Keratinocyte (primary cell): ENCODE measurements at regions not wholly inside any gene's neighbourhood (a gene's known extent, or its start where the extent isn't known, plus 50 kb on each side); places are given as distances from the start of the nearest gene placed in this dataset.

Source experiments
- DNase-seq: peaks from one replicate; pipeline ENCODE4 v3.0.0-alpha.2; 2011; ENCODE audit warnings: low read depth, missing footprints, low spot score
- FAIRE-seq: peaks from 2 replicates; lab custom pipeline; 2011; peaks lifted over from hg19 to GRCh38; lab: Jason Lieb, UNC
- H2AFZ ChIP-seq: 2 replicates; pipeline ENCODE4 v1.6.0; 2012; ENCODE audit warnings: low read length, control low read depth, inconsistent platforms; ENCODE audit not compliant: control insufficient read depth
- H3K27ac ChIP-seq: 2 replicates; pipeline ENCODE4 v1.5.1; 2011; ENCODE audit warnings: low read length; ENCODE audit not compliant: control insufficient read depth, insufficient read depth
- H3K27me3 ChIP-seq: 3 replicates; pipeline ENCODE4 v1.6.0; 2011; ENCODE audit warnings: low read length; ENCODE audit not compliant: control insufficient read depth, insufficient read depth; ENCODE audit errors: extremely low read depth
- H3K36me3 ChIP-seq, 2 experiments: 2 replicates in 1 of 2; 3 replicates in 1 of 2; pipeline ENCODE4 v1.5.1; 2011; ENCODE audit warnings: low read length in 2 of 2, mild to moderate bottlenecking in 1 of 2; ENCODE audit not compliant: control insufficient read depth in 2 of 2, insufficient read depth in 2 of 2; ENCODE audit errors: extremely low read depth in 1 of 2
- H3K4me1 ChIP-seq: 3 replicates; pipeline ENCODE4 v1.5.1; 2011; ENCODE audit warnings: low read length; ENCODE audit not compliant: control insufficient read depth, insufficient read depth; ENCODE audit errors: extremely low read depth
- H3K4me2 ChIP-seq: 3 replicates; pipeline ENCODE4 v1.6.0; 2011; ENCODE audit warnings: low read depth, low read length; ENCODE audit not compliant: control insufficient read depth, insufficient read depth; ENCODE audit errors: extremely low read depth
- H3K4me3 ChIP-seq, 3 experiments: fragments of 200-600 bp in 1 of 3; sonication (generic) in 1 of 3; 2 replicates in 2 of 3; 3 replicates in 1 of 3; pipeline ENCODE4 v1.5.1; 2011 to 2016; ENCODE audit warnings: low read length in 3 of 3, mild to moderate bottlenecking in 3 of 3, control low read depth in 2 of 3, inconsistent platforms in 1 of 3, low read depth in 1 of 3, mixed read lengths in 1 of 3, mixed run types in 1 of 3, moderate library complexity in 1 of 3; ENCODE audit not compliant: control insufficient read depth in 2 of 3, insufficient read depth in 2 of 3; ENCODE audit errors: extremely low read depth in 1 of 3
- H3K79me2 ChIP-seq: 2 replicates; pipeline ENCODE4 v1.6.0; 2012; ENCODE audit warnings: low read length; ENCODE audit not compliant: control insufficient read depth, insufficient read depth
- H3K9ac ChIP-seq: 3 replicates; pipeline ENCODE4 v1.6.0; 2011; ENCODE audit warnings: low read length; ENCODE audit not compliant: control insufficient read depth, insufficient read depth; ENCODE audit errors: extremely low read depth
- H3K9me1 ChIP-seq: 3 replicates; pipeline ENCODE4 v1.6.0; 2011; ENCODE audit warnings: low read length; ENCODE audit not compliant: control insufficient read depth, insufficient read depth; ENCODE audit errors: extremely low read depth
- H3K9me3 ChIP-seq: 2 replicates; pipeline ENCODE4 v1.5.1; 2012; ENCODE audit warnings: low read depth, low read length; ENCODE audit not compliant: control insufficient read depth
- H4K20me1 ChIP-seq: 3 replicates; pipeline ENCODE4 v1.6.0; 2011; ENCODE audit warnings: low read length; ENCODE audit not compliant: control insufficient read depth, insufficient read depth; ENCODE audit errors: extremely low read depth
- CTCF ChIP-seq, 3 experiments: IDR thresholded peaks in 1 of 3; conservative IDR thresholded peaks in 1 of 3; optimal IDR thresholded peaks in 1 of 3; 2 replicates in 2 of 3; 3 replicates in 1 of 3; pipeline versions ENCODE3 to v1.5.1; 2011; ENCODE audit warnings: low read length in 3 of 3, mild to moderate bottlenecking in 3 of 3, moderate library complexity in 2 of 3, control low read depth in 1 of 3, inconsistent platforms in 1 of 3; ENCODE audit not compliant: insufficient read depth in 2 of 3; ENCODE audit errors: extremely low read depth in 1 of 3
- EZH2 ChIP-seq: IDR thresholded peaks from one replicate; pipeline ENCODE4 v1.6.1; 2012; ENCODE audit warnings: inconsistent platforms, mild to moderate bottlenecking, low read length, moderate library complexity
- dilution Hi-C: fragments of 300-500 bp; cut with MboI; formaldehyde crosslinking; loops from one replicate; pipeline ENCODE4 v1.7.0; 2020; ENCODE audit warnings: low sequenced_read_pairs; ENCODE audit not compliant: extremely low pct_ligation_motif_present

- no peaks in the 10 kb centered on the region for H3K27me3 ChIP-seq
- no peaks in the 10 kb centered on the region for H4K20me1 ChIP-seq
- no peaks in the 10 kb centered on the region for H3K9me1 ChIP-seq
- peak overlapping the region; percentile 31 for H3K27ac ChIP-seq
- TF ChIP-seq EZH2: no peak
- no peak for TF ChIP-seq CTCF (optimal IDR thresholded peaks at IDR 0.05 in 1 of 3, IDR thresholded peaks at IDR 0.05 in 1 of 3, conservative IDR thresholded peaks at IDR 0.05 in 1 of 3; ENCODE audit: extremely low read depth in 1 of 3, insufficient read depth in 2 of 3, low read length in 3 of 3)
- H3K36me3 ChIP-seq: no peaks in the 10 kb centered on the region
- H3K9me3 ChIP-seq: no peaks in the 10 kb centered on the region
- peak overlapping the region; percentile 1 for H2AFZ ChIP-seq
- no peak overlapping the region for H3K4me3 ChIP-seq
- H3K4me2 ChIP-seq: no peak overlapping the region
- H3K4me1 ChIP-seq: peaks cover 30% of the 10 kb centered on the region
- no peaks in the 10 kb centered on the region for H3K79me2 ChIP-seq
- no peak overlapping the region for H3K9ac ChIP-seq
- dilution Hi-C loops: no loop called here
- FAIRE-seq (peak; percentile 73), DNase-seq (no peak)
Measured at GRCh38 chr1:98387701-98388100, 273.8 kb upstream of the SNX7 start.

- peak overlapping the region; percentile 49 for H2AFZ ChIP-seq
Measured at GRCh38 chr1:98386675-98387440, 274.7 kb upstream of the SNX7 start.

More at GRCh38 chr1:98386675-98387440, 274.7 kb upstream of the SNX7 start:
- H3K9me3 ChIP-seq: no peaks in the 10 kb centered on the region
- H3K4me2 ChIP-seq: no peak overlapping the region
- peaks cover 30% of the 10 kb centered on the region for H3K4me1 ChIP-seq
- TF ChIP-seq EZH2 (no peak), CTCF (optimal IDR thresholded peaks at IDR 0.05 in 1 of 3, IDR thresholded peaks at IDR 0.05 in 1 of 3, conservative IDR thresholded peaks at IDR 0.05 in 1 of 3; ENCODE audit: extremely low read depth in 1 of 3, insufficient read depth in 2 of 3, low read length in 3 of 3) (no peak)
- no peaks in the 10 kb centered on the region for H3K36me3 ChIP-seq
- H4K20me1 ChIP-seq: no peaks in the 10 kb centered on the region
- H3K9ac ChIP-seq: no peak overlapping the region
- no peak overlapping the region for H3K27ac ChIP-seq
- FAIRE-seq (peak; percentile 51), DNase-seq (no peak)
- no peaks in the 10 kb centered on the region for H3K9me1 ChIP-seq
- dilution Hi-C loops: no loop called here
- H3K79me2 ChIP-seq: no peaks in the 10 kb centered on the region
- no peak overlapping the region for H3K4me3 ChIP-seq
- H3K27me3 ChIP-seq: no peaks in the 10 kb centered on the region
